HL-60 (cell line): ENCODE measurements at regions not wholly inside any gene's neighbourhood (a gene's known extent, or its start where the extent isn't known, plus 50 kb on each side); places are given as distances from the start of the nearest gene placed in this dataset.

ENCODE experiments used
- GABPA ChIP-seq: IDR thresholded peaks from 2 replicates; pipeline ENCODE4 v1.6.1; 2012; ENCODE audit warnings: low read depth
- POLR2AphosphoS5 ChIP-seq: IDR thresholded peaks from 2 replicates; pipeline ENCODE4 v1.6.1; 2012; ENCODE audit warnings: low read depth
- SPI1 ChIP-seq: IDR thresholded peaks from 2 replicates; pipeline ENCODE4 v1.6.1; 2012; ENCODE audit warnings: low read depth, mild to moderate bottlenecking, borderline replicate concordance
- TF ChIP-seq, protein P1 (sequence below): IDR thresholded peaks from 2 replicates; pipeline ENCODE4 v1.6.1; 2012; ENCODE audit warnings: low read depth; ENCODE audit not compliant: insufficient replicate concordance
- TF ChIP-seq, protein P2 (sequence below): IDR thresholded peaks from one replicate; pipeline ENCODE4 v1.5.1; 2011; ENCODE audit warnings: low read length, control low read depth, inconsistent platforms; ENCODE audit not compliant: insufficient read depth

DNA sequence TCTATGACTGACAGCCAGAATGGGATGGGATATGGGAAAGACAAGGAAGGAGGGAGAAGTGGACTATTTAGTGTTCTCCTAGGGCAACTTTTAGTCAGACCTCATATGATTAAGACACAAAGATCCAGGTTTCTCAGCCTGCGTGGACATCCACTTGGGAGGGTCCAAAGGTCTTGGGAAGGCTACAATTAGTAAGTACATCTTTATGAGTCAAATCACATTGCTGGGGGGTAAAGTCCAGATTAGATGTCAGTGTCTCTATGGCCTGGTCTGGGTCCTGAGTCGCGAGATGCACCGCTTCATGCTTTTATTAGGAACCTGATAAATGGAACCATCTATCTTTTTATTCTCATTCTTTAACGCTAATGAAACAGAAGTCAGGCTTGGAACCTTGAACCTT, 378.4 kb upstream of the ASIC2 start:
- TF ChIP-seq, protein P1, sequence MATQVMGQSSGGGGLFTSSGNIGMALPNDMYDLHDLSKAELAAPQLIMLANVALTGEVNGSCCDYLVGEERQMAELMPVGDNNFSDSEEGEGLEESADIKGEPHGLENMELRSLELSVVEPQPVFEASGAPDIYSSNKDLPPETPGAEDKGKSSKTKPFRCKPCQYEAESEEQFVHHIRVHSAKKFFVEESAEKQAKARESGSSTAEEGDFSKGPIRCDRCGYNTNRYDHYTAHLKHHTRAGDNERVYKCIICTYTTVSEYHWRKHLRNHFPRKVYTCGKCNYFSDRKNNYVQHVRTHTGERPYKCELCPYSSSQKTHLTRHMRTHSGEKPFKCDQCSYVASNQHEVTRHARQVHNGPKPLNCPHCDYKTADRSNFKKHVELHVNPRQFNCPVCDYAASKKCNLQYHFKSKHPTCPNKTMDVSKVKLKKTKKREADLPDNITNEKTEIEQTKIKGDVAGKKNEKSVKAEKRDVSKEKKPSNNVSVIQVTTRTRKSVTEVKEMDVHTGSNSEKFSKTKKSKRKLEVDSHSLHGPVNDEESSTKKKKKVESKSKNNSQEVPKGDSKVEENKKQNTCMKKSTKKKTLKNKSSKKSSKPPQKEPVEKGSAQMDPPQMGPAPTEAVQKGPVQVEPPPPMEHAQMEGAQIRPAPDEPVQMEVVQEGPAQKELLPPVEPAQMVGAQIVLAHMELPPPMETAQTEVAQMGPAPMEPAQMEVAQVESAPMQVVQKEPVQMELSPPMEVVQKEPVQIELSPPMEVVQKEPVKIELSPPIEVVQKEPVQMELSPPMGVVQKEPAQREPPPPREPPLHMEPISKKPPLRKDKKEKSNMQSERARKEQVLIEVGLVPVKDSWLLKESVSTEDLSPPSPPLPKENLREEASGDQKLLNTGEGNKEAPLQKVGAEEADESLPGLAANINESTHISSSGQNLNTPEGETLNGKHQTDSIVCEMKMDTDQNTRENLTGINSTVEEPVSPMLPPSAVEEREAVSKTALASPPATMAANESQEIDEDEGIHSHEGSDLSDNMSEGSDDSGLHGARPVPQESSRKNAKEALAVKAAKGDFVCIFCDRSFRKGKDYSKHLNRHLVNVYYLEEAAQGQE = no peak
- TF ChIP-seq, protein P2, sequence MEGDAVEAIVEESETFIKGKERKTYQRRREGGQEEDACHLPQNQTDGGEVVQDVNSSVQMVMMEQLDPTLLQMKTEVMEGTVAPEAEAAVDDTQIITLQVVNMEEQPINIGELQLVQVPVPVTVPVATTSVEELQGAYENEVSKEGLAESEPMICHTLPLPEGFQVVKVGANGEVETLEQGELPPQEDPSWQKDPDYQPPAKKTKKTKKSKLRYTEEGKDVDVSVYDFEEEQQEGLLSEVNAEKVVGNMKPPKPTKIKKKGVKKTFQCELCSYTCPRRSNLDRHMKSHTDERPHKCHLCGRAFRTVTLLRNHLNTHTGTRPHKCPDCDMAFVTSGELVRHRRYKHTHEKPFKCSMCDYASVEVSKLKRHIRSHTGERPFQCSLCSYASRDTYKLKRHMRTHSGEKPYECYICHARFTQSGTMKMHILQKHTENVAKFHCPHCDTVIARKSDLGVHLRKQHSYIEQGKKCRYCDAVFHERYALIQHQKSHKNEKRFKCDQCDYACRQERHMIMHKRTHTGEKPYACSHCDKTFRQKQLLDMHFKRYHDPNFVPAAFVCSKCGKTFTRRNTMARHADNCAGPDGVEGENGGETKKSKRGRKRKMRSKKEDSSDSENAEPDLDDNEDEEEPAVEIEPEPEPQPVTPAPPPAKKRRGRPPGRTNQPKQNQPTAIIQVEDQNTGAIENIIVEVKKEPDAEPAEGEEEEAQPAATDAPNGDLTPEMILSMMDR = no peak
- TF ChIP-seq POLR2AphosphoS5 (no peak), GABPA (no peak), SPI1 (no peak)
